ENCODE measurements at regions not wholly inside any gene's neighbourhood (a gene's known extent, or its start where the extent isn't known, plus 50 kb on each side); places are given as distances from the start of the nearest gene placed in this dataset.

GRCh38 chrX:42442745-42443144, 335.2 kb downstream of the PPP1R2C start:
- TF ChIP-seq, protein P1, sequence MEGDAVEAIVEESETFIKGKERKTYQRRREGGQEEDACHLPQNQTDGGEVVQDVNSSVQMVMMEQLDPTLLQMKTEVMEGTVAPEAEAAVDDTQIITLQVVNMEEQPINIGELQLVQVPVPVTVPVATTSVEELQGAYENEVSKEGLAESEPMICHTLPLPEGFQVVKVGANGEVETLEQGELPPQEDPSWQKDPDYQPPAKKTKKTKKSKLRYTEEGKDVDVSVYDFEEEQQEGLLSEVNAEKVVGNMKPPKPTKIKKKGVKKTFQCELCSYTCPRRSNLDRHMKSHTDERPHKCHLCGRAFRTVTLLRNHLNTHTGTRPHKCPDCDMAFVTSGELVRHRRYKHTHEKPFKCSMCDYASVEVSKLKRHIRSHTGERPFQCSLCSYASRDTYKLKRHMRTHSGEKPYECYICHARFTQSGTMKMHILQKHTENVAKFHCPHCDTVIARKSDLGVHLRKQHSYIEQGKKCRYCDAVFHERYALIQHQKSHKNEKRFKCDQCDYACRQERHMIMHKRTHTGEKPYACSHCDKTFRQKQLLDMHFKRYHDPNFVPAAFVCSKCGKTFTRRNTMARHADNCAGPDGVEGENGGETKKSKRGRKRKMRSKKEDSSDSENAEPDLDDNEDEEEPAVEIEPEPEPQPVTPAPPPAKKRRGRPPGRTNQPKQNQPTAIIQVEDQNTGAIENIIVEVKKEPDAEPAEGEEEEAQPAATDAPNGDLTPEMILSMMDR (IDR thresholded peaks at IDR 0.05) = no peak
- TF ChIP-seq ZFX (IDR thresholded peaks at IDR 0.05; ENCODE audit: borderline replicate concordance) = no peak

All from 22Rv1 (cell line).